ENCODE measurements at regions not wholly inside any gene's neighbourhood (a gene's known extent, or its start where the extent isn't known, plus 50 kb on each side); places are given as distances from the start of the nearest gene placed in this dataset.

DNA sequence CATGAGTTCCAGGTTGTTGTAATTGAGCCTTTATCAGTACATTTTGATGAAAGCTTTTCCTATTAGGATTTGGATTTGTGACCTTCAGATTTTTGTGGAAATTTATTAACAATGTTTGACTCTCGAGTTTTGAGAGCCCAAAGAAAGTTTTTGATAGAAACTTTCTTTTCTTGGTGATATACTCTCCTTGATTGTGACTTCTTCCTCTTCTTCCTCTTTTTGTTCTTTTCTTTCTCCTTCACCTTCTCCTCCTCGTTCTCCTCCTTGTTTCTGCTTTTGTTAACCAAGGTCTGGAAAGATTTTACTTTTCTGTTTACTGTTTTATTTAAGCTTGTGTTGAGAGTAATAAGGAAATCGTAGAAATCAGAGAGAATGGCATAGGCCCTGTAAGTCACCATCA, 182.4 kb downstream of the TRIM27 start:
- DNase-seq = no peak

DNA sequence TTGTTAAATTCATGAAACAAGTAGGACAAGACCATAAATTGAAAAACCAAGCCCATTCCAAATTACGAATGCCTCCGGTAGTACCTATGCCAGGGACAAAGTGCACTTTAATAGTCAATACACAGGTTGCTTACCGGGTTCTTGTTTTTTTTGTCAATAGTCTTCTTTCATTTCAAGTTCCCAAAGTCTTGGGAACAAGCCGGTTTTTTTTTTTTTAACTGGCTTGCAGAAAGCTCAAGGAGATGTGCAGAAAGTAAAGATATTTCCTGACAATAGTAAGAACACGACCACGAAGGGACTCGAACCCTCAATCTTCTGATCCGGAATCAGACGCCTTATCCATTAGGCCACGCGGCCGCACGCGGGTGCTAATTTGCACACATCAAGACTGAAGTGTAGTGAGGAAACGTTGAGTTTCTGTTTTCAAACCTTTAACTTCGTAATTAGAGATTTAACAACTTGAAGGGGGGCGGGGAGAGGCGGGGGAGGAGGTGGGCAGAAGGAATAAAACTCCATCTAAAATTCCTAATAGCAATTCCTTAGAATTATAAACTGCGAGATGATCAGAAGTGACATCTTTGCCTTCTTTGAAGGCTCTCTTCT, 181.0 kb downstream of the TRIM27 start:
- DNase-seq = no peak

DNA sequence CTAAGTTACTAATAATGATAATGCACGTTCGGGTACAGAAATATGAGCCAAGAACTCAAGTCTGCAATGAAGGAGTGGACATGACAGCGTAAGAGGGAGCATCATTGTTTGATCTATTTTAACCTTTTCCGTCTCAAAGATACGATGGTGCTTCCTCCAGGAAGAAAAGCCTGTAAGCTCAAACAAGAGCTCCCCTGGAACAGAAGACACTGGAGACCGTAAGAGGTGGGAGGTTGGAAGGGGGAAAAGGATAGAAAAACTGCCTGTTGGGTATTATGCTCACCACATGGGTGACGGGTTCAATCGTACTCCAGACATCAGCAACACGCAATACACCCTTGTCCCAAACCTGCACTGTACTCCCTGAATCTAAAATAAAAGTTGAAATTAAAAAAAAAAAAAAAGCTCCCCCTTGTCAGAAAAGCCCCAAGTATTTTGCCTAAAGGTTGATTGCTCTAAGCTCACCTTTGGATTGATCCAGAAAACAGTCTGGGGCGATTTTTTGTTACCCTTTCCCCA, 180.5 kb downstream of the TRIM27 start:
- no peak for DNase-seq

DNA sequence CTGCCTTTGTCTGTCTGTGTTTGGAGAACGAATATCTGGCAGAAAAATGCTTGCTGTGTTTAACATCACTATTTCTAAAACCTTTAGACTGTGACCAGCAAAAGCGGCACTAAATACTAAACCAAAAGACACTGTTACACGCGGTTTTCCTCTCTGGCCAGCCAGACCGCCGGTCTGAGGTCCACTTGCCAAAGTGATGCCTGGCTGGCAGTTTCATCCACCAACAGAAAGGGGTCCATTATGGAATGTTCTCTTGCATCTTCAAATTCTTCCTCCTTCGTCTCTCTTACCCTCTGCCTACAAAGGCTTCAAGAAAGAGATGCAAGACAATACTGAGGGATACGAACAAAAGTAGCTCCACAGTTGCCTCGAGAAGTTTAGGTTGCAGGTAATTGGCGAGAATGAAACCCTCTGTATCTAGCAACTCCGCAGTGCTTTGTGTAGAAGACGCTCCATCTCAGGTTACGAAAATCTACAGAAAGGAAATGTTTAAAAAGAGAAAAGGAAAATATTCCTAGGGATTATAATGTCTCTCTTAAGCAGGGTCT, 176.6 kb downstream of the TRIM27 start:
- no peak for DNase-seq

DNA sequence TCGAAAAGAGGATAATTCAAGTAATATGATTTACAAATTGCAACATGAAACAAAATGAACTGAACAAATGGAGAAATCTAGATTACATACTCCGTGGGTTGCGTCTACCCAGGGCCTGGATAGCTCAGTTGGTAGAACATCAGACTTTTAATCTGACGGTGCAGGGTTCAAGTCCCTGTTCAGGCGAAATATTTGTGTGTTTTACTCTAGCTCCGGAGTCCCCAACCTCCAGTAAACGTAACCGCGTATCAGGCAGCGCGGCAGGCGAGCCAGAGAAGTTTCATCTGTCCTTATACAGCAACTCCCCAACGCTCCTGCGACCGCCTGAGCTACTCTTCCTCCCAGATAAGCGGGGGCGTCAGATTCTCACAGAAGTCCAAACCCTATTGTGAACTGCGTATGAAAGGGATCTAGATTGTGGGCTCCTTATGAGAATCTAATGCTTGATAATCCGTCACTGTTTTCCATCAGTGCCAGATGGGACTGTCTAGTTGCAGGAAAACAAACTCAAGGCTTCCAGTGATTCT, 176.1 kb downstream of the TRIM27 start:
- DNase-seq = no peak

DNA sequence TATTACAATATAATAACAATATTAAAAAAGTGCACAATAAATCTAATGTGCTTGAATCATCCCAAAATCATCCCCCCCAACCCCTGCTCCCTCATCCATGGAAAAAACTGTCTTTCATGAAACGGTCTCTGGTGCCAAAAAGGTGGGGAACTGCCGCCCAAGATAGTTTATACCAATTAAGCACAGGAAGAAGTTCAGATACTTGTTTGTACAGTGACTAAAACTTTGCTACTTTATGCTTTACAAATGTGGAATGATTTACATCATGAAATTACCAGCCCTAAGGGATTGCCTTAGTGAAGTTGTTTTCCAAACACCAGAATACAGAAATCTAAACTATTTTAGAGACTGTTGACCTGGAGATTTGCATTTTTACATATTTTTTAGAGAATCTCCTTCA, 175.6 kb downstream of the TRIM27 start:
- DNase-seq = no peak

DNA sequence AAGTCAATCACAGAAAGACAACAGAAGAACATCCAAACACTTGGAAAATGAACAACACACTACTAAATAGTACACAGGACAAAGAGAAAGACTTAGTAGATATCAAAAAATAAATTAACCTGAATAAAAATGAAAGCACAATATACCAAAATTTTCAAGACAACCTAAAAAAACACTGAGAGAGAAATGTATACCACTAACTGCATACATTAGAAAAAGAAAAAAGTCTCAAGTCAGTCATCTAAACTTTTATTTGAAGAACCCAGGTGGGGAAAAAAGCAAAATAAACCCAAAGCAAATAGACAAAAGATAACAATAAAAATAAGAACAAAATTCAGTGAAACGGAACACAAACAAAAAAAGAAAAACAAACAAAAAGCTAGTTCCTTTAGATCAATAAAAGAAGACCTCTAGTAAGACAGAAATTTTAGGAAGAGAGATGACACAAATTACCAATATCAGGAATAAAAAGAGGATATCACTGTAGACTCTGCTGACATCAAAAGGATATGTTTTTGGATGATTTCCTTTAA, 172.8 kb downstream of the TRIM27 start:
- no peak for DNase-seq

DNA sequence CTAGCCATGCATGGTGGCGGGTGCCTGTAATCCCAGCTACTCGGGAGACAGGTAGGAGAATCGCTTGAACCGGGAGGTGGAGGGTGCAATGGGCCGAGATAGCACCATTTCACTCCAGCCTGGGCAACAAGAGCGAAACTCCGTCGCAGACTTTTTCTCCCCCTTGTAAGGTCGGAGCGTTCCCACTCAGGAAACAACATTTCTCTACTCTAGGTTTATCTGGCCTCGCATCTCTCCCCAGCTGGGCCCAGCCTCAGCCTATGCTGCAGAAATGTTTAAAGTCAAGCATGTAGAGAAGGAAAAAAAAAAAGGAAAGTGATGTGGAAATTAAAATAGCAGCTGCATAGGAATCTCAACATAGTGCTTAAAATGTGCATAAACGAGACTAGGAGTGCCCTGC, 172.3 kb downstream of the TRIM27 start:
- no peak for DNase-seq

DNA sequence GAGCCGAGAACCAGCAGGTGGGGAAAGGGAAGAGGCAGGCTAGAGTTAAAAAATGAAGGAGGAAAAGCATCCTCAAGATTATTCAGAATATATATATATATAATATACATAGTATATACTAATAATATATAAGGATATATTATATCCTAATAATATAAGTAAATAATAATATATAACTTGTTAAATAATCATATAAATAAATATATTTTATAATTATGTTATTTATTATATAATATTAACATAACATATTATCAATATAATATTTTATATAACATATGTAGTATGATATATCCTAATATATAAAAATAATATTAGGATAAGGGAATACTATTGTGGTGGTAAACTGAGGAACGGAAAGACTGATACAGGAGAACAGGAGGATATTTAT, 171.8 kb downstream of the TRIM27 start:
- DNase-seq = no peak

DNA sequence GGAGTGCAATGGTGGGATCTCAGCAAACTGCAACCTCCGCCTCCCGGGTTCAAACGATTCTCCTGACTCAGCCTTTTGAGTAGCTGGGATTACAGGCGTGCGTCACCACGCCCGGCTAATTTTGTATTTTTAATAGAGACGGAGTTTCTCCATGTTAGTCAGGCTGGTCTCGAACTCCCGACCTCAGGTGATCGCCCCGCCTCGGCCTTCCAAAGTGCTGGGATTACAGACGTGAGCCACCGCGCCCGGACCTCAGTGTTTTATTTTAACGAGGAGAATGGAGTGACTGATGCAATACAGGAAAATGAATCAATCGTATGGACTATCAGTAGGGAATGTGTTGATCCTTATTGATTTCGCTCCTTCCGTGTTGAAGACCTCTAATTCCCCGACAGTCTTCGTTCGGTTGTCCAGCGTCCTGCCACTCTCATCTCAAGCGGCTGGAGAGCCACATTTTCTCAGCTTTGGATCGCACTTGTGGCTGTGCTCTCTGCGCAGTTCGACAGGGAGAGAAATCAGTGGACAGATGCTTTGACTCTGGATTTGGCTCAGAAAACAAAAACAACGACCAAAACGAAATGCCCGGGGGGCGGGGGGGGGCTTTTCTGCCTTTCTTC, 166.2 kb downstream of the TRIM27 start:
- no peak for DNase-seq

DNA sequence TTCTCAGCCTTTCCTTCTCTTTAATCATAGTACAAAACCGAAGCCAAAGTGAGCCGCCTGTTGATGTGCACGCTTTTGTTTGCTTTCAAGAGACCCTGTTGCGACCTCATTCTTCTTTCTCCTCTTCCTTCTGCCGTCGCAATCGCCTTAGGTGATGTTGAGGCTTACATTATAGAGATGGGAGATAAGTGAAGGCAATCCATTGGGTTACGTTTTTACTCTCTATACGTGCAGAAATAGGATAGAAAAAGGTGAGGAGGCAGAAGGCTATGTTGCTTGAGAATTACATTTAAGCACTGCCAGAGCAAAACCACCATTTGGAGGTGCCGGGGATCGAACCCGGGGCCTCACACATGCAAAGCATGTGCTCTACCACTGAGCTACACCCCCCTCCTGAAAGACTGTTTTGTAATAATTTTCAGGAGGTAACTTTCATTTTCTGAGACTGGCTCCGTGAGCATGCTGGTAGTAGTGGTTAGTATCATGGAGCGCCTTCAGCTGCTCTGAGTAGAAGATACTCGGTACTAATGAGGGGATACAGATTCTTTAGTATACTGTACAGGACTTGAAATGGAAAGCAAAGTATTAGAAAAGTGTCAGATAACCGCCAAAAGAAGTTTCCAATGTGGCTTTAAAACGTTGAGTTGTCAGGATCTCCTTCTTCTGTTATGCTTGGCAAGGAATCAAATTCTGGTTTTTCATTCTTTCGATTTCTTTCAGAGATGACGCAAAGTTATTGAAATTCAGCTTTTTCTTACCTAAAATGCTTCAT, 165.6 kb downstream of the TRIM27 start:
- DNase-seq = no peak

DNA sequence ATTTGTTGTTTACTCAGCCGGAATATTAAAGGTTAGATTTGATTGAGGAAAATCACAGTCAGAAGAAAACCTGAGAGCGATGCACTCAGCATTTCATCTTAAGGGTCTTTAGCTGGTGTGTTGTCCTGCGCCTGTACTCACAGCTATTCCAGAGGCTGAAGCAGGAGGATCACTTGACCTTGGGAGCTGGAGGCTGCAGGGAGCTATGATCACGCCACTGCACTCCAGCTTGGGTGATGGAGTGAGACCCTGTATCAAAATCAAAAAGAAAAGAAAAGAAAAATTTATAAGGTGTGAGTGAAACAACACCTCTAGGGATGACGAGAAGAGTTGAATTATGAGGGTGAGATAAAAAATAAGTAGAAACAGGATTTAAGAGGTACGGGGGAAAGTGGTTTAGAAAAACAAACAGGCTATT, 165.0 kb downstream of the TRIM27 start:
- DNase-seq = no peak

DNA sequence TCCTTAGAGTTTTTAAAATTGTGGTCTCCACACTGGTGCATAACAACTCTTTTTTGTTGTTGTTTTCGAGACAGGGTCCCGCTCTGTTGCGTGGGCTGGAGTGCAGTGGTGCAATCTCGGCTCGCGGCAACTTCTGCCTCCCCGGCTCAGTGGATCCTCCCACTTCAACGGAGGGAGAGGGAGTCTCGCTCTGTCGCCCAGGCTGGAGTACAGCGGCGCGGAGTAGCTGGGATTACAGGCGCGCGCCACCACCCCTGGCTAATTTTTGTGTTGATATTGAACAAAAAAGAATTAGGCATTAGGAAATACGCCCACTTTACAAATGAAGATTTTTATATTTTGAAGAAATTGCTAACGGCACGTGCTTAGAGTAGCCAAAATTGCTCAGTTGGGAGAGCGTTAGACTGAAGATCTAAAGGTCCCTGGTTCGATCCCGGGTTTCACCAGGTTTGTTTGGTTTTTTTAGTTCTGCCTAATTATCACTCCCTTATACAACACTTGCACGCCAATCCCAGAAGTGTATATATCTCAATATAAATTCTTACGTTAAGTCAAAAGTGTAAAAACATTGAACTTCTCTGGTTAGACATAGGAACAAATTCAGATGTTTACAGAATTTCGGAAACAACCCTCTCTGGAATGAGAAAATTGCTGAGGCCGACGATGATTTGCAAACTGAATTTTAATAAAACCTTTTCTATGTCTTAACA, 159.6 kb downstream of the TRIM27 start:
- DNase-seq = no peak

DNA sequence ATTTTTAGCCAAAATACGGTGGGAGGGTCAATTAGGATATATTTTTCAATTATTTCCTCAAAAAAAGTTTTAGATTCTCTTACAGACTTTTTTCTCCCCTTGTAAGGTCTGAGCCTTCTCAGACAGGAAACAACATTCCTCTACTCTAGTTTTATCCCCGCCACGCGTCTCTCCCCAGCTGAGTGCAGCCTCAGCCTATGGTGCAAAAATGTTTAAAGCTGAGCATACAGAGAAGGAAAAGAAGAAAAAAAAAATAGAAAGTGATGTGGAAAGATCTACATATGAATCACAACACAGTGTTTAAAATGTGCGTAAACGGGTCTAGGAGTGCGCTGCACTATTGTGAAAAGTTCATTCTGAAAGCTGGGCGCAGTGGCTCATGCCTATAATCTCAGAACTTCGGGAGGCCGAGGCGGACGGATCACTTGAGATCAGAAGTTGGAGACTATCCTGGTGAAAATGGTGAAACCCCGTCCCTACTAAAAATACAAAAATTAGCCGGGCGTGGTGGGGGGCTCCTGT, 159.0 kb downstream of the TRIM27 start:
- DNase-seq = no peak

DNA sequence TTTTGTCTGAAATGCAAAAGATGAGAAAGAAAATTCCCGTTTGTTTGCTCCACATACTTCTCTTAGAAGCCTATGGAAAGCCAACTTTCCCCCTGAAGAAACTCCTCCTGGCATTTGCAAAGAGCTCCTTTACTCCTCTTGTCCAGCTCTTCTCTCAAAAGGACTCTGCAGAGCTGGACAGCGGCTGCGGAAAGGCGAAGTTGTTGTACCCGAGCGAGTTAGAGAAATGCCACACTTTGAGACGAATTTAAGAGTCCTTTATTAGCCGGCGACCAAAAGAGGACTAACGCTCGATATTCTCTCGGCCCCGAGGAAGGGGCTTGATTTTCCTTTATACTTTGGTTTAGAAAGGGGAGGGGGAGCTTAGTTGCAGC, 157.8 kb downstream of the TRIM27 start:
- no peak for DNase-seq

DNA sequence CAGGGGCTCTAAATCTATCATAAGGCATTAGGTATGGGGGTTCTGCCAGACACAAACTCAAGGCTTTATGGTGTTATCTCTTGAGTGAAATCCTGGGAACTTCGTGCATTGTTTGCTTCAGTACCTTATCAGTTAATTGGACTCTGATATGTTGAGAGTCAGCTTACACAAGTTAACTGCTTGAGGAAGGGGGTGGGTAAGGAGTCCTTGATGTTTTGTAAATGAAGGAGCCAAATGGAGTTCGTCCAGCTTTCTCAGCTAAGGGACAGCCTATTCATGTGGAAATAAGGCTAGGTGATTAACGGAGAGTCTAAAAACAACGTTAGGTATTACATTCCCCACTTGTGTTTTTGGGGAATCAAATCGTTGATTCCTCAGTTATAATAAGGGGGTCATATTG, 157.4 kb downstream of the TRIM27 start:
- DNase-seq = no peak

DNA sequence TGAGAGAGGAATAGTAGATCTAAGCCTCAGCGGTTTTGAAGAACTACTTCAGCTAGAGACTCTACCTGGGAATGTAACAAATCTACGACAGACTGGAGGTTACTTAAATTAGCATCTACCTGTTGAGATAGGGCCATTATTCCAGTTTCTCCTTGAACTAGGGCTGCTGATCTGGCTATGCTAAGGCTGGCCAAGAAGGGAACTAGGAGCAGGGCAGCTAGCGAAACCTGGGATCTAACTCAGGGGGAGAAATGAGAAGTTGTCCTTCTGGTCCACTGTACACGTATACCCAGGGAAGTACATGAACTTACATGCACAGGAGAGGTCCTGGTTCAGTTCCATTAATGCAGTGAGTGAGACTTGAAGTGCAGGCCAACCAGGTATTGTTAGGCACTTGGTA, 156.7 kb downstream of the TRIM27 start:
- no peak for DNase-seq

DNA sequence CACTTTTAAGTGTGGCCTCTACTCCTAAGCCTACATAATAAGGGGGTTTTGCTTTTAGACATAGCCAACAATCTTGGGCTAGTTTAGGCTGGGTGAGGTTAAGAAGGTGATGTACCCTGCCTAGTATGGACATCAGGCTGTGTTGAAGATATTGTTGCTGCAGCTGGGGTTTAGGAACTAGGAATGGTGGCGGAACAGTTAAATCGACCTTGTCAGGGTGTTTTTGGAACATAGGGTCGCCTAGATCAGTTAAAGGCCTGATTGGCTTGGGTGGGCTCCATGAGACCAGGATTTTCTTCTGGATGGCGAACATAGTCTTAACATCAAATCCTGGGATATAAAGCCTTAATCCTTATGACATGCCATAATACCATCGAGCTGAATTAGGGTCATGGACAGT, 156.1 kb downstream of the TRIM27 start:
- no peak for DNase-seq

DNA sequence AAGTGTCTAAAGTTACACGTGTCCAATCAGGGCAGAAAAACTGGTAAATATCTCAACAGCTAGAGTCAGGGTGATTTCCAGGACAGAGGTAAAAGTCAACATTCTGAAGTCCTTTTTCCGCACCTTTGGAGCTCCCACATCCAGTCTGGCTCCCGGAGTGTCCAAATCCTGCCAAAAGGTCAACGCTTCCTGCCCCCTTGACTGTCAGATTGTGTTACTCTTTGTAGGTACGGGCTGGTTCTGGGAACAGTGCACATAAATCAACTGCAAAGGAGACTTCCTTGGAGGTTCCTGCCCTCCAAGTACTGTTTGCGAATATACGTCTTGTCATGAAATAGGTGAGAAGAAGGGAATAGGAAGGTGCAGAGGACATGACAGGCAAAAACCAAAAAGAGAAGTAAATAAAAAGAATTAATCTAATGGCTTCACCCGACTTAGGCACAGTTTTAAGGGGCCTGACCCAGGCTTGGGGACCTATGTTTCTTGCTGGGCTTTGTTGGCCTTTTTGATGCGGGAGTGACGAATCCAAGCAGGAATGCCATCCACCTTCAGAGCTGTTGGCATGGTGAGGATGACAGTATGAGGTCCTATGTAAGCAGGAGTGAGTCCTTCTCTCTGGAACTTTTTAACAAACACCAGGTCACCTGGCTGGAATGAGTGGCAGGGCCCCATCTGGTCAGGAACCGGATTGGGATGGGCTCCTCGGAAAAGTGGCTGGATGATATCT, 155.4 kb downstream of the TRIM27 start:
- no peak for DNase-seq

DNA sequence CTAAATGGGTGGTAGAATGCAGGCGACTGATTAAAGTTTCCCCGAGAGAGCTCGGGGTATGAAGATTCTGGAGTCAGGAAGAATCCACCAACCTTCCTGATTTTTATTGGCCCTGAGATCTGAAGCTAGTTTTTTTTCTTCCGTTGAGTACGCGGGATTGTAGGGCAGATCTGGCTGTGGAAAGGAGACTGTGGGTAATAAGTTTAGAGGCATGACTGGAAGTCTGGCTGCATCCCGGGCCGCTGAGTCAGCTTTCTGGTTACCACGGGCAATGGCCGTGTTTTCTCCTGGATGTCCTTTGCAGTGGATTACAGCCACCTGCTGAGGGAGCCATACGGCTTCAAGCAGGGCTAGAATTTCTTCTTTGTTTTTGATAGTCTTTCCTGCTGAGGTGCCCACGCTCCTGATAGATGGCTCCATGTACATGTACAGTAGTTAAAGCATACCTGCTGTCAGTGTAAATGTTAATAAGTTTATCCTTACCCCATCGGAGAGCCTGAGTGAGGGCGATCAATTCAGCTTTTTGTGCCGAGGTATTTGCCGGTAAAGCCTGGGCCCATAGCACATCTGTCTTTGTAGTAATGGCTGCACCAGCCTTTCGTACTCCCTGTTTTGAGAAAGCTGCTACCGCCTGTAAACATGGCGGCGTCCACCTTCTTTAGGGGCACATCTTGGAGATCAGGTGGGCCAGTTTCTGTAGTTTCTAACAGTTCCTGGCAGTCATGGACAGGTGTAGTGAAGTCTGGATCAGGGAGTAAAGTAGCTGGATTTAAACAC, 154.0 kb downstream of the TRIM27 start:
- no peak for DNase-seq

DNA sequence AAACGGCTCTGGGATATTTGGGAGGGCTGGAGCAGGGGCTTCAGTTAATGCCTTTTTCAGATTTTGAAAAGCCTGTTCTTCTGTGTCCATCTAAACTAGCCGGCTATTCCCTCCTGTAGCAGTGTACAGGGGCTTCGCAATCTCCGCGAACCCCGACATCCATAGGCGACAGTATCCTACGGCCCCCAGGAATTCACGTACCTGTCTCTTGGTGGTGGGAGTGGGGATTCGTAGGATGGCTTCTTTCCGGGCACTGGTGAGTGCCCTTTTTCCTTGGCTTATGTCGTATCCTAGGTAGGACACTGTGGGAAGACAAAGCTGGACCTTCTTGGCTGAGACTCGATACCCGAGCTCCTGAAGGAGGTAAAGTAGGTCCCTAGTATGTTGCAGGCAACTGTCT, 153.1 kb downstream of the TRIM27 start:
- no peak for DNase-seq

Data from NCI-H187 (cell line).